ENCODE measurements at regions not wholly inside any gene's neighbourhood (a gene's known extent, or its start where the extent isn't known, plus 50 kb on each side); places are given as distances from the start of the nearest gene placed in this dataset.

DNA sequence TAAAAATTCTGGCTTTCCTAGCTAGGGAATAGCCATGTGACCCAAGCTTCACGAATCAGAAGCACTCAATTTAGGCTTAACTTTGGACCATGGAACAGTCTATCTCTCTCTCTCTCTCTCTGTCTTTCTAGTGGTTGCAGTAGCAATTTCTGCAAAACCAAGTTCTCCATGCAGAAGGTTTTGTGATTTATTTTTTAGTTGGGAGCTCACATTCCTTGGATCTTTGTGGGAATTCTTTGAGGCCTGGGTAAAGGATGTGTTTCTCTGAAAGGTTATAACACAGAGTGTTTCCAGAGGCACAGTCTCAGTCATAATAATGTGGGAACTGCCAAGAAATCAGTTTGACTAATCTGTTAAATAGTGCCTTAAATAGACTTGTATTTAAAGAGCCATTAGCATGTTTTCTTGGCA, 112.3 kb upstream of the COL11A1 start:
- TF ChIP-seq EZH2phosphoT487 (IDR thresholded peaks at IDR 0.05; ENCODE audit: borderline replicate concordance, low read depth, low read length) = no peak
- TF ChIP-seq, protein P1, sequence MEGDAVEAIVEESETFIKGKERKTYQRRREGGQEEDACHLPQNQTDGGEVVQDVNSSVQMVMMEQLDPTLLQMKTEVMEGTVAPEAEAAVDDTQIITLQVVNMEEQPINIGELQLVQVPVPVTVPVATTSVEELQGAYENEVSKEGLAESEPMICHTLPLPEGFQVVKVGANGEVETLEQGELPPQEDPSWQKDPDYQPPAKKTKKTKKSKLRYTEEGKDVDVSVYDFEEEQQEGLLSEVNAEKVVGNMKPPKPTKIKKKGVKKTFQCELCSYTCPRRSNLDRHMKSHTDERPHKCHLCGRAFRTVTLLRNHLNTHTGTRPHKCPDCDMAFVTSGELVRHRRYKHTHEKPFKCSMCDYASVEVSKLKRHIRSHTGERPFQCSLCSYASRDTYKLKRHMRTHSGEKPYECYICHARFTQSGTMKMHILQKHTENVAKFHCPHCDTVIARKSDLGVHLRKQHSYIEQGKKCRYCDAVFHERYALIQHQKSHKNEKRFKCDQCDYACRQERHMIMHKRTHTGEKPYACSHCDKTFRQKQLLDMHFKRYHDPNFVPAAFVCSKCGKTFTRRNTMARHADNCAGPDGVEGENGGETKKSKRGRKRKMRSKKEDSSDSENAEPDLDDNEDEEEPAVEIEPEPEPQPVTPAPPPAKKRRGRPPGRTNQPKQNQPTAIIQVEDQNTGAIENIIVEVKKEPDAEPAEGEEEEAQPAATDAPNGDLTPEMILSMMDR (conservative IDR thresholded peaks at IDR 0.05; ENCODE audit: low read length) = no peak

Data from OCI-LY7 (cell line).